Hematopoietic multipotent progenitor cell treated with erythropoietin and hydrocortisone succinate and interleukin-3 and kit ligand, for 15 days (in vitro differentiated cells): ENCODE measurements at regions not wholly inside any gene's neighbourhood (a gene's known extent, or its start where the extent isn't known, plus 50 kb on each side); places are given as distances from the start of the nearest gene placed in this dataset.

ENCODE experiments used
- DNase-seq: peaks from one replicate; pipeline ENCODE4 v3.0.0-alpha.2; 2015; ENCODE audit warnings: low spot score

GRCh38 chr4:20353646-20354045 lies 101.9 kb downstream of the SLIT2 start:
- no peak for DNase-seq

GRCh38 chr4:20354120-20354519 lies 102.4 kb downstream of the SLIT2 start:
- no peak for DNase-seq

DNA sequence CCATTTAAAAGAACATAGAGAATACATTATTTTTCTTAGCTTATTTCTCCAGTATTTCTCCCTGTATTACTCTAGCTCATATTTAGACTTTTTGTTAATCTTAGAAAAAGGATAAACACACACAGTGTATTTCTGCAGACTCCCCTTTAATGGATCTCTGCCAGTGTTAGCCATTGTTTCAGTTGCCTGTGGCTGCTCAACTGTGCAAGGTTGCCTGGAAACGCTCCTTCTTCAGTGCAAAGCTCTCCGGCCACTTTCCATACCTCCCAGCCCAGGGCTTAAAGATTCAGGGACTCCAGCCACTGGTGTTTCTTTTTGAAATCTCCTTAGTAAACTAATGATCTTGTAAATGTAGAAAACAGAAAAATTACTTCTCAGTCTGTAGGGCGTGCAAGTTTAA lies 104.9 kb downstream of the SLIT2 start:
- DNase-seq = no peak

GRCh38 chr4:20358110-20358509 lies 106.4 kb downstream of the SLIT2 start:
- DNase-seq = no peak

- DNase-seq = no peak
Measured at GRCh38 chr4:20359692-20360091, 108.0 kb downstream of the SLIT2 start.

DNA sequence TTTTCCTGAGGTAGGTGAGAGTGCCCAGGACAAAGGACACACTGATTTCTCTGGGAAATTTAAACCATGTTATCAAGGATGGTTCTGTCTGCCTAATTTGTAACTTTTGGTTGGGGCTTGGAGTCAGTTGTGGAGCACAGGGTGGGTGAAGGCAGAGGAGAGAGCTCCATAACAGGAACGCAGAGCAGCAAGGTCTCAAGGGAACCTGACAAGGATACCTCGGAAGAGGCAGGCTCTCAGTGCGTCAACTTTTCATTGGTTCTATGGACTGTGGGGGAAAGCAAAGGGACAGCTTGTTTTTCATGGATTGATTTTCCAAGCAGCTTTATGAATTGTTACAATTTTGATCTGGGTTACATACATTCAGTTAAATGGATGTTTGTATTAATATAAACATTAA lies 110.4 kb downstream of the SLIT2 start:
- DNase-seq = no peak

DNA sequence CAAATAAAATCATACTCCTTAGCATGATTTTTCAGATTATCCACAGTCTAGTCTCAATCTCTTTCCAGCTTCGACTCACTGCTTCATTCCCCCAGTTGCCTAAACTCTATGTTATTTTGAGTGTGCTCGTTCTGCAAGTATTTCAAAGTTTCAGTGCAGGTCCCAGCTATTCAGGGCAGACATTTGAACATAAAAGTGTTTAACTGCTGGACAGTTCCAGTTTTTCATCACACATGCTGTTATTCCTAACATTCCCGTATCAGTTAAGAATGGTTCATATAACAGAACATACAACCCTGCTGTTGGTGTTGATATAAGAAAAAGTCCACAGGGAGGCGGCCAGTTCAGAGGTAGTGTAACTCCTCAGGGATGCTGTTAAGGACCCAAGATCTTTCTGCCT lies 113.3 kb downstream of the SLIT2 start:
- DNase-seq = no peak

GRCh38 chr4:20367446-20367845 lies 115.7 kb downstream of the SLIT2 start:
- DNase-seq = no peak

DNA sequence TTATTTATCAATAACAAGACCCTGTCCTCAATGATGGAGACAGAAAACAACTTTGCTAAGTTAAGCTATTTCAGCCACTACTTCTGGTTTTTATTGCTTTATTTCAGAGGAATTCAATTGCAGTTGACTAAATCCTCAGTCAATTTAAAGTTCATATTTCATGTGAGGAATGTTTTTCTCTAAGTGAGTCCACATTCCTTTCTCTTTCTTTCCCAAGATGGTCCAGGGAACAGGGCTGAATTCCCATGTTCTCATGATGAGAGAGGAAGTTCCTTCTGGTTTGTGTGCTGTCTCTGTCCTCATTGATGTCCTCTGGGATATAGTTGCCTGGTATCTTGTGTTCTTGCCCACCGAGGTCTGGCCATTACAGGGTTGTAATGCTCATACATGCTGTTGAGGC lies 117.2 kb downstream of the SLIT2 start:
- DNase-seq = no peak

- no peak for DNase-seq
Measured at GRCh38 chr4:20370274-20370673, 118.6 kb downstream of the SLIT2 start.

GRCh38 chr4:20376070-20376469 lies 124.4 kb downstream of the SLIT2 start:
- no peak for DNase-seq

- DNase-seq = no peak
Measured at GRCh38 chr4:20378181-20378580, 126.5 kb downstream of the SLIT2 start.

- DNase-seq = no peak
Measured at GRCh38 chr4:20381005-20381404, 129.3 kb downstream of the SLIT2 start.

DNA sequence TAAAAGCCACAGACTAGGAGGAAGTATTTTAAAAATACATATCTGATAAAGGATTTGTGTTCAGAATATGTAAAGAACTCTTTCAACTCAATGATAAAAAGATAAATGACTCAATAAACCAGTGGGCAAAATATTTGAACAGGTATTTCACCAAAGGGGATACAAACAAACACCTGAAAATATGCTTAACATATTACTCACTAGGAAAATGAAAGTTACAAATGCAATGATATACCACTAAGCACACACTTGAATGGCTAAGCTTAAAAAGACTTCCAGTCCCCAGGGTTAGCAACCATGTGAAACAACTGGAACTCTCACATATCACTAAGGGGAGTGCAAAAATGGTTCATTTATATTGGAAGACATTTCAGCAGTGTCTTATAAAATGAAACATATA lies 131.6 kb downstream of the SLIT2 start:
- no peak for DNase-seq

DNA sequence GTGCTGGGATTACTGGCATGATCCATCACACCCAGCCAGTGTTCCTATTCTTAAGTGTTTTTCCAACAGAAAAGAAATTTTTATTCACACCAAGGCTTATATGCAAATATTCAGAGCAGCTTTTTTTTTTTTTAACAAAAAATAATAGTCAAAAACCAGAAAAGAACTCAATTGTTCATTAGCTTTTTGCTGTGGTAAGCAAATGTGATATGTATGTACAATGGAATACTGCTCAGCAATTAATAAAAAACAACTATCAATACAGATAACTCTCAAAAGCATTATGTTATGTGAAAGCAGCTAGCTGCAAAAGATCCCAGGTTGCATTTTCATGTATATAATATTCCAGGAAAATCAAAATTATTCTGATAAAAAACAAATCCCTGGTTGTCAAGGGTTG lies 132.3 kb downstream of the SLIT2 start:
- no peak for DNase-seq

- no peak for DNase-seq
Measured at GRCh38 chr4:20384456-20384855, 132.8 kb downstream of the SLIT2 start.

GRCh38 chr4:20386001-20386740 lies 134.5 kb downstream of the SLIT2 start:
- no peak for DNase-seq

- no peak for DNase-seq
Measured at GRCh38 chr4:20386906-20387305, 135.2 kb downstream of the SLIT2 start.

DNA sequence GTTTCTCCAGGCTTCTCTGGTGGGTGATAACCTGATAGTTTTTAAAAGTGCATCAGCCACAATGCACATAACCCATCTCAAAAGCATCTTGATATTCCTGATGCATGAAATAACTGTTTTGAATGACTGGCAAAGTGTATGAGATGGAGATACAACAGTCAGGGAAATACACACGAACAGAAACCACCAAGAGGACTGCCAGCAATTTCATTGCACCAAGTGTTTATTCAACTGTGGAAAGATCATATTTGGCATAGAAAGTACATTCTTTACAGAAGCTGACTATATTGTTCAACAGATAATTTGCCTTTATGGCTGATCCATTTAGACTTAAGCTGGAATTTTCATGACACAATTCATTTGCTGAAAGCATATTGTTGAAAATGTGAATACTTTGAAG lies 139.5 kb downstream of the SLIT2 start:
- DNase-seq = no peak

DNA sequence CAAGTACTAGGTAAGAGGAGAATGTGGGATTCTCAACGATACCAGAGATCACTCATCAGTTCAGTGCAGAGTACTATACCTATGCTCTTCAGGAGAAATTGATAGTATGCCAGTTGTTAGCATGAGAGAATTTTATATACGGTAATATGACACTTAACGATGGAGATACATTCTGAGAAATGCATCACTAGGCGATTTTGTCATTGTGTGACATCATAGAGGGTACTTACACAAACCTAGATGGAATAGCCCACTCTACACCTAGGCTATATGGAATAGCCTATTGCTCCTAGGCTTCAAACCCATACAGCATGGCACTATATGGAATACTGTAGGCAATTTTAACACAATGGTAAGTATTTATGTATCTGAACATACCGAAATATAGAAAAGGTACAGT lies 140.2 kb downstream of the SLIT2 start:
- DNase-seq = no peak

DNA sequence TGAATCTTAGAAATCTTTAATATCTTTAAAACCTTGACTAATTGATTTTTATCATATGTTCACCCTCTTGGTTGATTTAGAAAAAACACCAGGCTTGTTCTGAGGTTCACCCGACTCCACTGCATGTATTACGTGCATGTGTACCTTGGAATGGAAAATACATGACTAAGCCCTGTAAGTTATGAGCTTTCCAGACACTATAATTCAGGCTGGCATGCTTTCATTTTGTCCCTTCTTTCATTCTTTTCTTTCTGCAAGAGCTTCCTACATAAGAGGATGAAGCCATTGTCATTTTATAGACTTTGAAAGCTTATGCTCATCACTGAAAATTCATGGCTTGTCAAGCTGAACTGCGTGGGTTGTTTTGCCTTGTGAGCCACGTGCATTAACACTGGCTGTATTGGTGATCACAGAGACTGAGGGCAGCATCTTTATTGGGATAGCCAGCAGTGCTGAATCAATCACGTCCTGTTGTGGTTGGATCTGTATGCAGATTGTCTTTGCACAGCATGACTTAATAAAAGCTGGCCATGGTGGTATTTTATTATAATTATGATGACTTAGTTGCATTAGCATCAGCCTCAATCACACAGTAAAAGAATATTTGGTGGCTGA lies 141.9 kb downstream of the SLIT2 start:
- no peak for DNase-seq

DNA sequence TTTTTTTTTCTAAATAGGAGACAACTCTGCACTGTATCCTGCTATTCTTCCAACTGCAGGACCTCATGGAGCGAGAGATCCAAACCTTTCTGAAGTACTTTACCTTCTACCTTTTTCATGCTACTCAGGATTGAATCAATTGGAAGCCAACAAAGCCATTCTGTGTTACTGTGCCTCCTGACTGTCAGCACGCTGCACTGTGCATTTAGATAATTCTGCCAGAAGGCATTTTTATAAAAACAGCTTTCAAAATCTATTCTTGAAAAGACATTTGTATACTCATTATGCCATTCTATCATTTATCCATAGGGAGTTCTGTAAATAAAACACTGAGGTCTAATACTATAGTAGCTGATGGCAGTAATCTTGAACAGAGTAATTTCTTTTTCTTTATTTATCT lies 142.8 kb downstream of the SLIT2 start:
- DNase-seq = no peak

DNA sequence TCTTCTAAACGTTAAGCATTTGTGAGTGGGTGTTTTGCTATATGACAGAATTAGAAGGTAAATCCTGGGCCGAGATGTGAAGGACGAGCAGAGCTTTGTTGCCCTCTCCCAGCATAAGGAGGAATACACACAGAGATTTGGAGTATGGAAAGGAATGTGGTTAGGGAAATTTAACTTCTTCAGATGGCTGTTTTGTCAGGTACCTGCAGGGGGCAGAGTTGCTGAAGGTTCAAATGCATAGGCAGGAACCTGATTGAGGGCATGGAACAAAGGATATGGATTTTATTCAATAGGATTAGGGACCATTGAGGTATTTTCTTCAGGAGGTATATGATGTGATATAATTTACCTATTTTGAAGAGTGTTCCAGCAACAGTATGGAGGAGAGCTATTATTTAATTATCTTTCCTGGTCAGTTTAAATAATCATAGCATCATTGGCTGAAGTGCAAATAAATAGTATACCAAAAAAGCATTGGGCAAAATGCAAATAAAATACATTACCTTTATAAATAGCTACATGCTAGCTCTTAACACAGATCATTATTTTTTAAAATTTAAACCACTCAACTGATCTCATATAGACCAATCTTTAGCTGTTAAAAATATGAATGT lies 143.6 kb downstream of the SLIT2 start:
- peak; percentile 10 for DNase-seq

GRCh38 chr4:20403290-20403689 lies 151.6 kb downstream of the SLIT2 start:
- no peak for DNase-seq
